RCC 7860 (cell line): ENCODE measurements at regions not wholly inside any gene's neighbourhood (a gene's known extent, or its start where the extent isn't known, plus 50 kb on each side); places are given as distances from the start of the nearest gene placed in this dataset.
"Not testable (repeated sequence)": the region's sequence is repeated elsewhere in the genome, so short reads cannot be mapped to it uniquely, and the experiment has no call there.

Experiments used
- DNase-seq: peaks from one replicate; pipeline ENCODE4 v3.0.0-alpha.2; 2015; ENCODE audit warnings: low spot score
- FAIRE-seq: peaks from 2 replicates; lab custom pipeline; 2012; peaks lifted over from hg19 to GRCh38; lab: Jason Lieb, UNC

GRCh38 chr6:56752009-56752408 lies 109.3 kb upstream of the DST start:
- no peak for FAIRE-seq
- peak; percentile 22 for DNase-seq

- no peak for DNase-seq
- no peak for FAIRE-seq
Observed at GRCh38 chr6:56751604-56752003, 108.9 kb upstream of the DST start.

- DNase-seq (no peak), FAIRE-seq (no peak)
Observed at GRCh38 chr6:56750686-56751085, 108.0 kb upstream of the DST start.

GRCh38 chr6:56749632-56750151 lies 107.0 kb upstream of the DST start:
- DNase-seq: peak; percentile 82
- FAIRE-seq: peak; percentile 90

GRCh38 chr6:56746767-56747504 lies 104.2 kb upstream of the DST start:
- FAIRE-seq: no peak
- no peak for DNase-seq

GRCh38 chr6:56745971-56746370 lies 103.3 kb upstream of the DST start:
- FAIRE-seq (no peak), DNase-seq (no peak)

GRCh38 chr6:56745081-56745480 lies 102.4 kb upstream of the DST start:
- FAIRE-seq (no peak), DNase-seq (no peak)

- DNase-seq: no peak
- FAIRE-seq: no peak
Observed at GRCh38 chr6:56744528-56744927, 101.8 kb upstream of the DST start.

- FAIRE-seq: no peak
Observed at GRCh38 chr6:56742122-56742791, 99.6 kb upstream of the DST start.

GRCh38 chr6:56741472-56741871 lies 98.8 kb upstream of the DST start:
- DNase-seq (no peak), FAIRE-seq (no peak)

More at GRCh38 chr6:56742122-56742791, 99.6 kb upstream of the DST start:
- no peak for DNase-seq

- FAIRE-seq: no peak
- DNase-seq: no peak
Observed at GRCh38 chr6:56739836-56740815, 97.4 kb upstream of the DST start.

- FAIRE-seq (no peak), DNase-seq (no peak)
Observed at GRCh38 chr6:56736804-56737203, 94.1 kb upstream of the DST start.

- FAIRE-seq (no peak), DNase-seq (no peak)
Observed at GRCh38 chr6:56734335-56734734, 91.6 kb upstream of the DST start.

- FAIRE-seq: no peak
- no peak for DNase-seq
Observed at GRCh38 chr6:56733211-56733697, 90.6 kb upstream of the DST start.

- DNase-seq (no peak), FAIRE-seq (no peak)
Observed at GRCh38 chr6:56732517-56732916, 89.8 kb upstream of the DST start.

GRCh38 chr6:56730663-56731529 lies 88.2 kb upstream of the DST start:
- FAIRE-seq (peak; percentile 91), DNase-seq (peak; percentile 66)

GRCh38 chr6:56729719-56730118 lies 87.0 kb upstream of the DST start:
- DNase-seq (peak; percentile 79), FAIRE-seq (peak; percentile 84)

GRCh38 chr6:56729166-56729565 lies 86.5 kb upstream of the DST start:
- not testable (repeated sequence) for DNase-seq, FAIRE-seq

GRCh38 chr6:56727097-56727850 lies 84.6 kb upstream of the DST start:
- no peak for FAIRE-seq
- DNase-seq: no peak
